ENCODE measurements at regions not wholly inside any gene's neighbourhood (a gene's known extent, or its start where the extent isn't known, plus 50 kb on each side); places are given as distances from the start of the nearest gene placed in this dataset.
A peak's percentile ranks its signal among the peaks of the same experiment; 100 is the strongest.

DNA sequence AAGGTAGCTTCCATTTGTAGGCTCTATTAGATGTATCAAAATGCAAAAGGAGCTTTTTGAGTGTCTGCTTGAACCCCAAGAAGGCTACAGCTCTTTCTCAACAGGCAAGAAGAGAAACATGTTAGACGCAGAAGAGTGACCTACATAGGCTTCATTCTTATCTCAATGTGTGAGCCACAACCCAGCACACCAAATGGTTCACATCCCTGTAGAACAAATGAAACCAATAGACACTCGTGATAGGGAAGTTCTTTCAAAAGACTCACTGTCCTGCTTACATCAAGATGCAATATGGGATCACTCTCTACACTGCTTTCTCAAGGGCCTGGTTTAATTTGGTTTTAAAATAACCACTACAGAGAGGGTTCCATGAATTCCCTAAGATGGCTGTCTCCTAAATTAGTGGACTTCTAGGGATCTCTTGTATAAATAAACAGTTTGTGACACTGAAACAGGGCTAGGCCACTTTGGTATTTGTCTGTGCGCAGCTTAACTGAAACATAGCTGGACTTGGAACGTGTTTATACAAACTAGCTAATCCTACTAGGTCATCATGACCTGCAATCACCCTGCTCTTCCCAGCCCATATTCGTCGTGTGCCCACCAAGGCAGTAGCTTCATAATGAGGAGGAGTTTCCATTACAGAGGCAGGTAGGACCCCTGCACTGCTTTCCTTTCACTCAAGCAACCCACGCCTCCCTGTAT, 225.4 kb upstream of the PREP start:
- no peak for DNase-seq

DNA sequence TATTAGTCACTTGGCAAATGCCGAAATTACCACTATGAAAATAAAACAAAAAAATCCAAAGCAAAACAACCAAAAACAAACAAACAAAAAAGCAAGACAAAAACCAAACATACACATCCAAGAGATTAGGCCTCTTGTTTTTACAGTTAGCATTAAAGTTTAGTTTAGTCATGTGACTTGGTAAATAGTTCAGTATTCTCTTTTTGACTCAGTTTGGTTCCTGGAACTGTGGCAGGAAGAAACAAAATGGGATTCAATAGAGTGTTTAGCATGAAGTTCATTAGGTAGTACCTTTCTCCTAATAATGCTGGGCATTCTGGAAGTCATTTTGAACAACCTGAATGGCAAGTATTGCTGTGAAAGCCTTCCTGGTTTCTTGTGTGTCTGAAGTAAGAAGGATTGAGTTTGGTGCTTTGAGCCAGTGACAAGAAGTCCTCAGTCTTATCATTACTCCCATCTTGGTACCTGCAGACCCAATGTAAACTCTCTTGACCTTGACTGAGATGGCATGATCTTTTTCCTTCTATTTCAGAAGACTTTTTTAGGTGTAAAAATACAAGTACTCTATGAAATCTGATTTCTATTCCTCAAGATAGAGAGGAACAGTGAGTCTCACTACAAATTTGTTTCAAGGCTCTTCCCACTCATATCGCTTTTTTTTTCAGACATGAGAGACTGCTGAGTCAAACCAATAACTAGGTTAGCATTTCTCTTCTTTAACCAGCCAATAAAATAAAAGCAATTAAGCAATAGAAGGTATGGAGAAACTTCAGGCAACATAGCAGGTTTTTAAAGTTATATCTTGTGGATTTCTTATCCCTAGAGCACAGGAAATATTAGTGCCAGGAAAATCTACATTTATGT, 223.6 kb upstream of the PREP start:
- peak; percentile 56 for DNase-seq

DNA sequence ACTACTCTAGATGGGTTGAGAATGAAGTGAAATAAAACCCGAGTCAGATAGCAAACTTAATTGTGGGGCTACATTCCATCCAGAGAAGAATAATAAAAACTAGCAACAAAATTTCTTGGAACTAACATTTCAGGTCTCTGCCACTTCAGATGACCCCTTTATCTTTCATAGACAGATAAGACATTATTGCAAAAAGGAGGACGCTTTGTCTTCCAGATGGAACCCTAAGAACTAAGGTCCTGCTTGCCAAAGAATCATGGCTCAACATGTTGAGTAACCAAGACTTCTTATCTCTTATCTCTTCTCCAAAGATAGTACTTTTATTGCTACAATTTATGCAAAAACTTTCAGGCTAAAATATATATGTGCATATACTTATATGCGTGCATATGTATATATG, 221.1 kb upstream of the PREP start:
- no peak for DNase-seq

DNA sequence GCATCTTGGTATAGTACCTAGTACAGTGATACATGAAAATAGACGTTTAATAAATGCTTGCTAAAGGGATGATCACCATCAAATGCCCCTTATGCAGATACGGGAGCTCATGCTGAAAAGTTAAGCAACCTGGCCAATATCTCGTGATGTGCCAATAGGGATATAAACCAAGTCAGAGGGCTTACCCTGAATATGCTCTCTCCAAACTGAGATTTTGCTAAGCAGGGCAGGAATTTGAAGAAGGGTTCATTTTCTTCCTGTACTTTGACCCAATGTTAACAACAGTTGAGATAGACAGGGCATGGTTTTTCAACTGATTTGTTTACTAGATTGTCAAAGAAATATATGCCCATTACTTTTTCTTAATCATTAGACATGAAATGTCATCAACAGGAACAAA, 219.3 kb upstream of the PREP start:
- DNase-seq = no peak

DNA sequence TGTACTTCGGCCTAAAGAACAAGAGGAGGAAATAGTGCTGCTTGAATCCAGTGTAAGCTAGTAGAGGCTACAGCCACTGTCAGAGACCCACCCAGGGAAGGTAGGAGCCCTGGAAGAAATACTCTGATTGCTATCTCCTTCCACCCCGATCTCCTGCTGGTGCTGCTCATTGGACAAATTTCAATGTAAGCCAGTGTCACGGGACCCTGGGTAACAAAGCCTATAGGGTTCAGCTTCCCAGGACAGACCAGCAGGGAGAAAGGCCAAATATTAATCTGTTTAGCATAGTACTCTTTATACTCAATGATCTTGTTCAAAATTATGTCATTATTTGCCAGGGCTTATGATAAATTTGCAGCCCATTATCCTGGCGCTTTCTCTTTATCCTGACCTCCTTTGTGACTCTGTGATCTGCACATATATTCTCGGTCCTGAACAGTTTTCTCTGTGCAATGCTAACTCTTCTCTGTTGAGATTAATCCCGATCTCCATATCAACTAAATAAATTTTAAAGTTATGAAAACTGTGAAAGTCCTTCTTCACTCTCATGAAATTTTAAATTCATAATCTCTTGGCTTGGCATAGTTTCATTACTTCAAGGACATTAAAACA, 218.8 kb upstream of the PREP start:
- DNase-seq = no peak

DNA sequence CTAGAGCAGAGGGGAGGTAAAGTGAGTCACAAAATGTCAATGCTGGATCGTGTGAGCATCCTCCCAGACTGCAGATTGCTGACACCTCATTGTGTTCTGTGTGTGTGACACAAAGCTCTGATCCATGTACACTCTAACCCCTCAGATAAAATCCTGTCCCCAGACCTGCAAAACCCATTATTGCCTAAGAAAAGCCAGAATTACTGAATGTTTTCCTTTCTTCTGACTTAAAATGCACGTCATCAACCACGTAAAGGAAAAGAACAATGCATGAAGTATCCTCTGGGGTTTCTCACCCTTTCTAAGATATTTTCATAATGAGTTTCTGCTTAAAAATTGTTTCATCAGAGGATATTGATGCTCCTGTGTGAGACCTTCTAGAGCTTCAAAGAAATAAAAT, 218.0 kb upstream of the PREP start:
- peak; percentile 81 for DNase-seq

DNA sequence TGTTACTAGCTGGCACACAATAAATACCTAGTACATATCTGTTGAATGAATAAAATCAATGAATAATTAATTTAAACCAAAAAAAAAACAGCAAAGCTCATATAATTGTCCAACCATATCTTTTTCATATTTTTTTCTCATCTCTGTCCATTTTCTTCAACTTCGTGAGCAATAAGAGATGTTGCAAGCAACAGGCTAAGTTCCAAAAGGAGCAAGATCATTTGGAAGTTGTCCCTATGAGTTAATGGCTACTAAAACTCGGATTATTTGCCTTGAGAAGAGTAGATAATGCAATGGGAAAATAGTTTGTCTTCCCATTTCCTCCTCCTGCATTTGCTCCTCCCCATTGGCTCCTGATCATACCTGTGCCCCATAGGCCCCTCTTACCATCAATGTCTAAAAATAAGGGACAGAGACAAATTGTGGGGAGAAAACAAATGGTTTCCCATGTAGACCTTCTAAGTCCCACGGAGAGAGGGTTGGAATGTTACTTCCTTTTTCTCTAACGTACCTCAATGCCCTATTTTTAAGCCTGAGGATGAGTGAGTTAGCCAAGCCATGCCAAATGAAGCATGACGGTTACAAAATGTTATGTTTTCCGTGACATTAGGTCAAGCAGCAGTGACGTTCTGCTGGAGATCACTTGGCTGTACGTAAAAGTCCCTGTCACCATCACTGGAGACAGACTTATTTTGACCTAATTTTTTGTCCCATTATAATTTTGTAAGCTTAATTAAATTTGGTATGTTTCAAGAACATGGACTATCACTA, 217.3 kb upstream of the PREP start:
- no peak for DNase-seq

DNA sequence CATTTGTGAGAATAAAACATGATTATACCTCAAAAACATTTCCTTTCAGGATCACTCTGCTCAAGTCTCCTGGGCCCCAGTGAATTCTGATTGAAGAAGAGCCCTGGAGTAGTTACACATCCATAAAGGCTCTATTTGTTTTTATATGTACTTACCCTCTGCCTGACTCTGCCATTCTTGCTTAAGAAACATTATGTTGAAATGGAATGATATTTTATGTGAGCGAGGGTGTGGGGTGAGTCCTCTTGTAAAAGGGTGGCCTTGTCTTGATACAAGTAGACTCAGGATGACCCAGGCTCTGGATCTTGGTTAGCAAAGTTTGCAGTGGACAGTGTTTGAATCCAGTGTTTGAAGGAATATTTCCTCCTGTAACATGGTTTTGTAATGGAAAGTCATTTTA, 215.4 kb upstream of the PREP start:
- DNase-seq = no peak

DNA sequence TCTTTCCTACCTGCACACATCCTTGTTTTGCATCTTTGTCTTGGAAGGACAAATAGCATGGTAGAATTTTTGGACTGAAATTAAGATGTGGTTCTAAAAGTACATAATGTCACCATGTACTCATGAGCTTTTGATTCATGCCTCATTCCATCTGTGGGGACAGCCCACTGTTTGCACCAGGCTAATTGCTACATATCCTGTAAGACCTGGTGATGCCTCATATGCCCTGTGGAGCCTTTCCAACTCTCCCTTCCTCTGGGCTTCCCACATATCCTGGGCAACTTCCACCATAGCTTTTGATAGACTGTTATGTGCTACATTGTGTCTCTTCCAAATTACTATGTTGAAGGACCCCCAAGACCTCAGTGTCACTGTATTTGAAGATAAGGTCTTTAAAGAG, 213.6 kb upstream of the PREP start:
- no peak for DNase-seq

DNA sequence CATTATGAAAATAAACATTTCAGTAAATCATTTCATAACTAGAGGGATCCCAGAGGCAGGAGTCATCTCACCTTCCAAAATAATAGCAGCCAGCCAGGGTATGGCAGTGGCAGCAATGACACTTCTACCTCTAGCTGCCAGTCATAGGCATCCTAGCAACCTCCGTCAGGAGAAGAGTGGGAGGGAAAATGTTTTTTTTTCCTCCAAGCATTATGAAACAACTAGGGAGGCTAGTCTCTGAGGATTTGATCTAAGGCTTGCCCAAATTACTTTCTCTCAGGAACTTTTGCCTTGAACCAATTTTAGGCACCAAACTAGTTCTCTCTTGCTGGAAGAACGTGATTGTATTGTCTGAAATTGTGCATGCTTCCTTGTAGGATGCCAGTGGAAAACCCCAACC, 208.7 kb upstream of the PREP start:
- DNase-seq = no peak

DNA sequence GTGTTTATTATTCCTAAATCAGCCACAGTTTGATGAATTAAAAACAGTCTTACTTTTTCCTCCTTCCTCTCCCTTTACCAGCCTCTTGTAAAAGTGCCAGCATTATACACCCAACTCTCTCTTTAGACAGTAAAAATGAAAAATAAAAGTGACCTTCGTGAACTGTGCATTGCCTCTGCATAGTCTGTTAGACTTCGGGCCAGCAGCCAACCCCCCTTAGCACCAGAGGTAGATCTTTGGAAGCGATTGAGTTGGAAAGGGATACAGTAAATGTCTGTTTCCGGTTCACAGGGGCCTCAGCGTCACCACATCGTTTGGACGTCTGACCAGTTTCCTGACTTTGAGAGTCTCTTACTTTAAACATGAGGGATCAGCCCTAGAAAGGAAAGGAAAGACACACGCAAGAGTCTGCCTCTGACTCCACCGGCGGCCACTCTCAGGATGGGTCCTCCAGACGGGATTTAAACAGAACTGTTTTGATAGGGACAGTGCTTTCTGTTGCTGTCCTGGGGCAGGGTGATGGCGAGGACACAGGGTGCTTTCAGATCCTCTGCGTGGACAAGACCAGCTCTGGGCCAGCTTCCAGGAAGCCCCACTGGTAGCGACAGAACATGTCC, 206.6 kb upstream of the PREP start:
- DNase-seq = no peak

DNA sequence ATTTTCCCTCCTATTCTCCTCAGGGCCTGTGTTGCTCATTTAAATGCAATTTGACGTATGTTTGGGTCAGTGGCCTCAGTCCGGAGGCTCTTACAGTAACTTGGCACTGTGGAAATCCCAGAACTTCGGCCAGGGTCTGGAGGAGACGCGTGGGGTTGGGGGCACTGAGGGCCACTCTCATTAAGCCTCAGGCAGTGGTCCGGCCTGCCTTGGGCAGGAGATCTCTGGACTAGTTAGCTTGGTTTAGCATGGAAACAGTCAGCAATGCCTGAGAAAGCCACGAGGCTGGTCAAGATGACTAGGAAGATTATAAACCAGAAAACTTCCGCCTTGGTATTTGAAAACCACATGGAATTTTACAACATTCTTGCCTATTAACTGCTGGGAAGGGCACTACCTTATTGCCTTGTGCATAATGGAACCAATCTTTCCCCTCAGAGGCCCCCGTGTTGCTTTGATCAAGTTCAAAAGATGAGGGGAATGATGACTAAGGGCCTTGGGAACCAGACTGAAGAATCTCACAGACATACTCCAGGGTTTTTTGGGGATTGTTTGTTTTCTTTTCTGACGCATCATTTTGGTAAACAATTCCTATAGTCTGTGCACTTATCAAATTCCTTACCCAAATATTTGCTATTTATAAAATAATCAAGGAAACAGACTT, 206.0 kb upstream of the PREP start:
- no peak for DNase-seq

DNA sequence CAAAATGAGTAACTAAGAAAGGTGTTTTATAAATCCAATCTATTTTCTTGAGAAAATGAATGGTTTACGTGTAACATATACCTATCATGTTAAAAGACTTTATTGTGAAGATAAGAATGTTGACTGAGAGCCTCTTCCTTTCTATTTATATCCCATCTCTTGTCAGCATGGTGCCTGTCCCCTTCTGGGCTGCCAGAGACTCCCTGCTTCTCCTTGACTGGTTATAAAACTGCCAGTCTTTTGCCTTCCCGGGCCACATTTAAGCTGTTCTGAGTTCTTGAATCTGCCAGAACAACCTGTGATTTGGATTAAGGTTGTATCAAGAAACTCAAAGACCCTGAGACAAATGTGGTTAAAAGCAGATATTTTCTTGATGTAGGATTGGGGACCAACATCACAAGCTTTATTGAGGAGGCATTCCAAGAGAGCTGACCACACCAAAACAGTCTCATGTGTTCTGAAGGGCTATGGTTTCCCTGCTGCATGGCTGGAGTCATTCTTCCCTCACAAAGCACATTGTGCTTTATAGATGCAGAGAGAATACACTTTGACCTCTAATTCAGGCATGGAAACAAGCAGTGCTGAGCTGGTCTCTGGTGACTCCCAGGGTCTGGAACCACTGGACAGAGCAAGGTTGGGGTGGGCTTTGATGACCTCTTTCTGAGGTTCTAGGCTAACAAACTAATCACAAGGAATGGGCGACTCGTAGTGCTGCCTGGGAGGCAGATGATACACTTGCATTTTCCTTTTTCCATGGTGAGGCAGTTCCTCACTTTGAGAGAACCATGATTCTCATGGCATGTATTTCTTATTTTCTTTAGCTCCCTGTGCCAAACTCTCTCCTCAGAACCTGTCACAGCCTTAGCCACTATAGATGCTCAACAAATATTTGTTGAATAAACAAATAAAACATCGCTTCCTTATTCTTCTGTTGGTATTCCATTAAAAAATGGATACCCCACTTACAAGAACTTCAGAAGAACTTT, 205.0 kb upstream of the PREP start:
- DNase-seq = no peak

DNA sequence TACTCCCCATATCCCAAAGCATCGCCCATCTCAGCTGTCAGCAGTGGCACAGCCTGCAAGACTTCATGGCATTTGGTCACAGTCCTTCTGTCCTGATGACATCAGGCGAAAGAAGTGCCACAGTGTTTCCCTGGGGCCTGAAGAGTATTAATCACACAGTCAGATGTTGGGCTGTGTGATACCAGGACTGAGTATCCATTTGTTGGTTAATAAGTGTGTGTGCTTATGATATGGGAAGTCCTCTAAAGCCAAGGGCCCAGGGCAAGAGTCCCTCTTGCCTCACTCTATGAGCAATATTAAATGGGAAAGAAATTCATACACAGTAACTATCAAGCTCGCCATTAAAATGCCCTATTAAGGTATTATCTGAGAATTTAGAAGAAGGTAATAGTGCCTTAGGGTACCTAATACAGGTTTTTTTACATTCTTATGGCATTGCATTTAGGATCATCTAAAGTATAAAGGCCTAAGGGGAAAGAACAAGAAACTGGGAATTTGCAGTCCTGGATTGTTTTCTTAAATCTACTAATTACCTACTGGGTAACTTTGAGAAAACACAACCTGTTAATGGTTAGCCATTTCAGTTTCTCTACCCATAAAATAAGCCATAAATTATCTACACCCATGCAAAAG, 204.1 kb upstream of the PREP start:
- no peak for DNase-seq

DNA sequence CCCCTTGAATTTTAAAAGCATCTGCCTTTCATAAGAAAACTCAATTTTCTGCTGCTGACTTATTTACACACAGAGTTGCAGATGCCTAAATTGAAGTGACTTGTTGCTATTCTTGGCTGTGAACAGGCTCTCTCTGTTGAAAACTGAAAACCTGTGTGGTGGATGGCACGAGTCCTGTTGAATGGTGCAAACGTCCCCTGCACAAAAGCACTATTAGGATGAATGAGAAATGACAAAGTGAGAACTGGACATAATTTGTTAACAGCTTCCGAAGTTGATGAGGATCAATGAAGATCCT, 201.7 kb upstream of the PREP start:
- no peak for DNase-seq

DNA sequence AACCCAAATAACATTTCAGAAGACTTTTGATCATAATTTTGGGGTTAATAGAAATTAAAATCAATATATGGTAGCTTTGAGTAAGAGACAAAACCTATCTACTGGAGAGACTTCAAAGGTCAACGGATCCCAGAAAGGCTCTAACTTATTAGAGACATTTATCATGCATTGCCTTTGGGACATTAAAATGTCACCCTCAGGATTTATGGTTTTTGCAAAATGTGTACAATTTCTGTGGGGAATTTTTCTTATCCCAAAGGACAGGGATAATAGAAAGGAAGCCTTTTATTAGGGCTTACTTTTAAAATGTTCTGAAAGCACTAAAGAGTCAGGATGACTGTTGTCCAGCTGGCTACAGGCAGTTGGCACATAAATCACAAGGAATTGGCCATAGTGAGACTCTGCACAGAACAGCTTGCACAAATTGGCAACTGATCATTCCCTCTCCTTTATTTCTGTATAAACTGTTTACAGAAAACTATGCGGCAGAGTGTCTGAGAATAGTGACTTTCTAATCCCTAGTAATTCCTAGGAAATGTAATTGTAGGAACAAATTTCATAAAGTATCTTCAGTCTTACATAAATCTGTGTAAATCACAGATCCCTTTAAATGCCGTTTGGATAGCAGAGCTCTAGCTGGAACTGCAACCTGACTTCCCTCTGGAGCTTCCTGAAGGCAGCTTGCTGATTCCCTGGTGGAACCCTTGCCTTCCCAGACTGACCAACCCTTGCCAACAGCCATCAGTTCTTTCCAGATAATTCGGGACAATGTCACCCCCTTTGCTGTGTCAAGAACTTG, 201.1 kb upstream of the PREP start:
- DNase-seq = no peak

DNA sequence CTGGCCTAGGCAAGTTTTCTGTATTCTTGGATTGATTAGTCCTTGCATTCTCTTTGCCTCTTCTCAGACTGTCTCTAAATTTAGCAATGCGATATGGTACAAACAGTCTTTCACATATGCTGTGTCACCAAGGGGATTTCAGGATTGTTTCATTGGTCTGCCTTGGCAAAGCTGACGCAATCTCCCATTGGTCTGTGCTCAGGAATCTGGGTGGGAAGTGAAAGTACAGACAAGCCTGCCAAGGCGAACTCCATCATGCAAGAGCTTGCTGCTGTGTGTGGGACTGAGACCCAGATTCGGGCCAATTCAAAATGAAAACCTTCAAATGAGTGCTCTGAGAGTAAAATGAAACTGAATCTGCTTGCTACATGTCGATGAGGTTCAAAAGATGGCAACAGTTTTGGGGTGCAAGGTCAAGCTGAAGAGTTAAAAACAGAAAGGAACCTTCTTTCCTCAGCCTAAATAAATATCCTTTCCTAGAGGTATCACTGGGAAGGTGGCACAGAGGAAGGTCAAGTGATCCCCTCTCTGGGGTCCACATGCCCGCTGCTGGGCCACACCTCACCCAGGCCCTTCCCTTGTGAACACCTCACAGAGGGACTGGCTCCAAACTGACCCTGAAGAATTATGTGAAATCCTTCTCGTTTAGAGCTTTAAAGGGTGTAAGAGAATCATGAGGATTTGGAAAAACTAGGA, 198.8 kb upstream of the PREP start:
- DNase-seq = peak; percentile 93

DNA sequence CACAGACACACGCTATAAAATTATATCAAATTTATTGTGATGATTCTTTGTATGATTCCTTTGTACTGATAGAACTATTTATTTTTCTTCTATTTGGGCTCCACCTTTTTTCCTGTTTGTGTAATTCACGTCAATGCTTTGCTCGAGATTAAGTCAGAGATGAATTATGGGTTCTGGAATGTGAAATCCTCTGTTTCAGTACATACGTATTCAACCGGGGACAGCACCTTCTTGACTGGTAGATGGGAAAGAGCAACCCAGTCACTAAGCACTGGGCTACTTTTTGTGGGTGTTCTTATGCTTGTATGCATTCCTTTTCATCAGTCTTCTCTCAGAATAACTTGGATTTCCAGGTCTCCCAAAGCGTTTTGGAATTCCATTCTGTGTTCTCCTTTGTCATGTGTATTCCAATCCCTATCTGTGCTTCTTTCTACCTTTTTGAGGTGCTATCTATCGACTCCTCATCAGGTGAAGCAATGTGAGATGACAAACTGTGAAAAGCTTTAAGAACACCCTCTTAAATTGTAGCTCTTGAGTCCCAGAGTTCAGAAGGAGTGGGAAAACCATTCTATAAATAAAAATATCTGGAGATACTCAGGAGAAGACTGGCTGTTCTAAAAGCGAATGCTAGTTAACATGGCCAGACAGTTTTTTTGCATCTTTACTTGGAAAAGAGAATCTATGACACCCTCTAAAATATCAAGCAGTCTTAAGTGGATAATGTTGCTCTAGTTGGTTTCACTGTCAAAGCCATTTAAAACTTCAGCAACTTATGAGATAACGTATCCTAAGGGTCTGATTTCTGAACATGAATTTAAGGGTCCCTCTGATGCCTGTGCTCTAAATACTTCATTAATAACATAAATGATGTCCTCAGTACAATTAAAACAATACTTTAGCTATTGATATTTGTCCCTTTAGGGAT, 197.7 kb upstream of the PREP start:
- no peak for DNase-seq
